ENCODE measurements at regions not wholly inside any gene's neighbourhood (a gene's known extent, or its start where the extent isn't known, plus 50 kb on each side); places are given as distances from the start of the nearest gene placed in this dataset.

GRCh38 chr21:20302084-20302483 is 696.1 kb upstream of the NCAM2 start:
- no peak for TF ChIP-seq POLR2A (IDR thresholded peaks at IDR 0.05)
- TF ChIP-seq, protein P1, sequence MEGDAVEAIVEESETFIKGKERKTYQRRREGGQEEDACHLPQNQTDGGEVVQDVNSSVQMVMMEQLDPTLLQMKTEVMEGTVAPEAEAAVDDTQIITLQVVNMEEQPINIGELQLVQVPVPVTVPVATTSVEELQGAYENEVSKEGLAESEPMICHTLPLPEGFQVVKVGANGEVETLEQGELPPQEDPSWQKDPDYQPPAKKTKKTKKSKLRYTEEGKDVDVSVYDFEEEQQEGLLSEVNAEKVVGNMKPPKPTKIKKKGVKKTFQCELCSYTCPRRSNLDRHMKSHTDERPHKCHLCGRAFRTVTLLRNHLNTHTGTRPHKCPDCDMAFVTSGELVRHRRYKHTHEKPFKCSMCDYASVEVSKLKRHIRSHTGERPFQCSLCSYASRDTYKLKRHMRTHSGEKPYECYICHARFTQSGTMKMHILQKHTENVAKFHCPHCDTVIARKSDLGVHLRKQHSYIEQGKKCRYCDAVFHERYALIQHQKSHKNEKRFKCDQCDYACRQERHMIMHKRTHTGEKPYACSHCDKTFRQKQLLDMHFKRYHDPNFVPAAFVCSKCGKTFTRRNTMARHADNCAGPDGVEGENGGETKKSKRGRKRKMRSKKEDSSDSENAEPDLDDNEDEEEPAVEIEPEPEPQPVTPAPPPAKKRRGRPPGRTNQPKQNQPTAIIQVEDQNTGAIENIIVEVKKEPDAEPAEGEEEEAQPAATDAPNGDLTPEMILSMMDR (IDR thresholded peaks at IDR 0.05): no peak
